Progenitor cell of endocrine pancreas (in vitro differentiated cells): ENCODE measurements at regions not wholly inside any gene's neighbourhood (a gene's known extent, or its start where the extent isn't known, plus 50 kb on each side); places are given as distances from the start of the nearest gene placed in this dataset.

Source experiments
- DNase-seq: peaks from one replicate; pipeline ENCODE4 v3.0.0; 2021; ENCODE audit warnings: low spot score; ENCODE audit not compliant: unreplicated experiment
- H3K27ac Mint-ChIP-seq: 2 replicates; pipeline ENCODE4 v1.8.0; 2021; ENCODE audit warnings: mild to moderate bottlenecking, moderate library complexity, mixed read lengths
- H3K27me3 Mint-ChIP-seq: 2 replicates; pipeline ENCODE4 v1.8.0; 2021; ENCODE audit warnings: mixed read lengths
- H3K36me3 Mint-ChIP-seq: 2 replicates; pipeline ENCODE4 v1.8.0; 2022; ENCODE audit warnings: mixed read lengths; ENCODE audit not compliant: insufficient read depth
- H3K4me1 Mint-ChIP-seq: 2 replicates; pipeline ENCODE4 v1.8.0; 2021; ENCODE audit warnings: low read depth, mixed read lengths
- H3K4me3 Mint-ChIP-seq: 2 replicates; pipeline ENCODE4 v1.8.0; 2021; ENCODE audit warnings: low read depth, mild to moderate bottlenecking, moderate library complexity, mixed read lengths
- H3K9me3 Mint-ChIP-seq: 2 replicates; pipeline ENCODE4 v1.8.0; 2021; ENCODE audit warnings: low read depth, mixed read lengths
- CTCF ChIP-seq: fragments of 200-600 bp; sonication (generic); IDR thresholded peaks from one replicate; pipeline ENCODE4 v1.5.0; 2021; ENCODE audit warnings: antibody characterized with exemption, mild to moderate bottlenecking; ENCODE audit not compliant: unreplicated experiment

GRCh38 chr4:89528526-89529133 lies 221.0 kb upstream of the GPRIN3 start:
- H3K27ac Mint-ChIP-seq, result no peak overlapping the region
- H3K4me3 Mint-ChIP-seq, result no peak overlapping the region

DNA sequence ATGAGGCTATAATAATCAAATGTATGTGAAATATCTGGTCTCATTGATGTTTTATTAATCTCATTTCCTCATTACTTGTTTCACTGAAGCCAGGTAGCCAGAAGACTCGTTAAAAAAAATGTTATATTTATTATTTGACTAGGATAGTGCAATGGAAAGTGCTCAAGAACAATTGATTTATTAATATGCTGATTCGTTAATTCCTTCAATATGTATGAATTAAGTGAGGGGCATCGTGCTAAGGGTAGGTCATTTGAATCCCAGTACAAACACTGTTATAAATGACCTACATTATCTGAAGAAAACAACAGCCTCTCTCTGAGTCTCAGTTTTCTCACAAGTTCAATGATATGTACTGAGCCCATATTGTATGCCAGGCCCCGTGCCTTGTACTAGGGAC lies 214.2 kb upstream of the GPRIN3 start:
- no peaks in the 10 kb centered on the region for H3K4me1 Mint-ChIP-seq
- no peak for DNase-seq
- no peak overlapping the region for H3K4me3 Mint-ChIP-seq
- peaks cover 8% of the 10 kb centered on the region for H3K9me3 Mint-ChIP-seq
- no peak for TF ChIP-seq CTCF
- no peak overlapping the region for H3K27ac Mint-ChIP-seq
- H3K27me3 Mint-ChIP-seq, result no peaks in the 10 kb centered on the region
- H3K36me3 Mint-ChIP-seq, result no peaks in the 10 kb centered on the region

More at GRCh38 chr4:89528526-89529133, 221.0 kb upstream of the GPRIN3 start:
- H3K36me3 Mint-ChIP-seq, result no peaks in the 10 kb centered on the region
- DNase-seq, result no peak
- peaks cover 5% of the 10 kb centered on the region for H3K9me3 Mint-ChIP-seq
- H3K27me3 Mint-ChIP-seq, result no peaks in the 10 kb centered on the region
- TF ChIP-seq CTCF, result no peak
- peaks cover 3% of the 10 kb centered on the region for H3K4me1 Mint-ChIP-seq

- no peak overlapping the region for H3K27ac Mint-ChIP-seq
- H3K9me3 Mint-ChIP-seq, result peaks cover 3% of the 10 kb centered on the region
- DNase-seq, result no peak
- no peaks in the 10 kb centered on the region for H3K4me1 Mint-ChIP-seq
- no peak for TF ChIP-seq CTCF
- H3K36me3 Mint-ChIP-seq, result no peaks in the 10 kb centered on the region
- no peaks in the 10 kb centered on the region for H3K27me3 Mint-ChIP-seq
- H3K4me3 Mint-ChIP-seq, result no peak overlapping the region
Observed at GRCh38 chr4:89519771-89520320, 212.2 kb upstream of the GPRIN3 start.

DNA sequence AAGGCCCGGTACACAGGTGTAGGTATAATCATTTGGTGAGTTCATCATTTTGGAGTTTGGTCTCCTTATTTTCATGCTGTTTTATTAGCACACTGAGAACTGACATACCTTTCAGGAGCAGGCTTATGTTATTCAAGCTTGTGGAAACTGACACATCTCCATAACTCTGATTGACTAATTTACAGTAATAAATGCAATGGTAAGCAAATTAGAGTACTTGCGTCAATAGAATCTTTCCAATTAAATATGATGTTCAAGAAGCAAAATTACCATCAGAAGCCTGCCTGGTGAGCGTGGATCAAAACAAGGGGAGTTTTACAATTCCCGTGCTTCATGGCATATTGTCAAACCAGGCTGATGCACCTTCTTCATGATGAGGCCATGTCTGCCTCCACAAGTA lies 210.7 kb upstream of the GPRIN3 start:
- no peak for DNase-seq

GRCh38 chr4:89514811-89515210 lies 207.2 kb upstream of the GPRIN3 start:
- Mint-ChIP-seq H3K4me3 (no peak overlapping the region), H3K4me1 (peaks cover 23% of the 10 kb centered on the region), H3K27me3 (no peaks in the 10 kb centered on the region), H3K27ac (no peak overlapping the region), H3K9me3 (peaks cover 3% of the 10 kb centered on the region), H3K36me3 (no peaks in the 10 kb centered on the region)
- no peak for DNase-seq
- no peak for TF ChIP-seq CTCF

More for the DNA sequence above, 210.7 kb upstream of the GPRIN3 start:
- Mint-ChIP-seq H3K4me1 (peaks cover 1% of the 10 kb centered on the region), H3K9me3 (peaks cover 3% of the 10 kb centered on the region), H3K4me3 (no peak overlapping the region), H3K27me3 (no peaks in the 10 kb centered on the region), H3K36me3 (no peaks in the 10 kb centered on the region), H3K27ac (no peak overlapping the region)
- no peak for TF ChIP-seq CTCF
